Activated CD4-positive, alpha-beta T cell treated with anti-CD3 and anti-CD28 coated beads, Interleukin-2, amount 50 U/mL, for 4 hours (primary cell): ENCODE measurements at regions not wholly inside any gene's neighbourhood (a gene's known extent, or its start where the extent isn't known, plus 50 kb on each side); places are given as distances from the start of the nearest gene placed in this dataset.
"Not testable (repeated sequence)": the region's sequence is repeated elsewhere in the genome, so short reads cannot be mapped to it uniquely, and the experiment has no call there.

Source experiments
- DNase-seq, 2 experiments: peaks; one replicate each; pipeline ENCODE4 v3.0.0-alpha.2; 2020

- no peak for DNase-seq
Measured at GRCh38 chr5:40210694-40211093, 469.0 kb upstream of the PTGER4 start.

- DNase-seq = no peak
Measured at GRCh38 chr5:40206030-40206429, 473.7 kb upstream of the PTGER4 start.

GRCh38 chr5:40204144-40204543 lies 475.6 kb upstream of the PTGER4 start:
- no peak for DNase-seq

GRCh38 chr5:40202814-40203440 lies 476.8 kb upstream of the PTGER4 start:
- DNase-seq = no peak

GRCh38 chr5:40198736-40199135 lies 481.0 kb upstream of the PTGER4 start:
- no peak for DNase-seq

GRCh38 chr5:40195574-40195973 lies 484.1 kb upstream of the PTGER4 start:
- DNase-seq = not testable (repeated sequence)

GRCh38 chr5:40191150-40191549 lies 488.6 kb upstream of the PTGER4 start:
- no peak for DNase-seq

- no peak for DNase-seq
Measured at GRCh38 chr5:40172721-40173120, 507.0 kb upstream of the PTGER4 start.

- DNase-seq = no peak
Measured at GRCh38 chr5:40171971-40172370, 507.7 kb upstream of the PTGER4 start.

- no peak for DNase-seq
Measured at GRCh38 chr5:40167283-40167682, 512.4 kb upstream of the PTGER4 start.

GRCh38 chr5:40166802-40167201 lies 512.9 kb upstream of the PTGER4 start:
- no peak for DNase-seq

- no peak for DNase-seq
Measured at GRCh38 chr5:40165789-40166728, 513.7 kb upstream of the PTGER4 start.

GRCh38 chr5:40165106-40165788 lies 514.5 kb upstream of the PTGER4 start:
- no peak for DNase-seq

GRCh38 chr5:40160435-40160834 lies 519.3 kb upstream of the PTGER4 start:
- no peak for DNase-seq

GRCh38 chr5:40154194-40154593 lies 525.5 kb upstream of the PTGER4 start:
- DNase-seq = no peak

- DNase-seq = no peak
Measured at GRCh38 chr5:40150896-40151295, 528.8 kb upstream of the PTGER4 start.

- DNase-seq = no peak
Measured at GRCh38 chr5:40141896-40142295, 537.8 kb upstream of the PTGER4 start.

GRCh38 chr5:40141418-40141817 lies 538.3 kb upstream of the PTGER4 start:
- no peak for DNase-seq

GRCh38 chr5:40137223-40137622 lies 542.5 kb upstream of the PTGER4 start:
- DNase-seq = no peak

GRCh38 chr5:40134883-40135520 lies 544.7 kb upstream of the PTGER4 start:
- no peak for DNase-seq

- DNase-seq = no peak
Measured at GRCh38 chr5:40124367-40124766, 555.3 kb upstream of the PTGER4 start.

- no peak for DNase-seq
Measured at GRCh38 chr5:40121236-40121635, 558.5 kb upstream of the PTGER4 start.

GRCh38 chr5:40112875-40113274 lies 566.8 kb upstream of the PTGER4 start:
- DNase-seq = no peak
